ENCODE measurements at regions not wholly inside any gene's neighbourhood (a gene's known extent, or its start where the extent isn't known, plus 50 kb on each side); places are given as distances from the start of the nearest gene placed in this dataset.

DNA sequence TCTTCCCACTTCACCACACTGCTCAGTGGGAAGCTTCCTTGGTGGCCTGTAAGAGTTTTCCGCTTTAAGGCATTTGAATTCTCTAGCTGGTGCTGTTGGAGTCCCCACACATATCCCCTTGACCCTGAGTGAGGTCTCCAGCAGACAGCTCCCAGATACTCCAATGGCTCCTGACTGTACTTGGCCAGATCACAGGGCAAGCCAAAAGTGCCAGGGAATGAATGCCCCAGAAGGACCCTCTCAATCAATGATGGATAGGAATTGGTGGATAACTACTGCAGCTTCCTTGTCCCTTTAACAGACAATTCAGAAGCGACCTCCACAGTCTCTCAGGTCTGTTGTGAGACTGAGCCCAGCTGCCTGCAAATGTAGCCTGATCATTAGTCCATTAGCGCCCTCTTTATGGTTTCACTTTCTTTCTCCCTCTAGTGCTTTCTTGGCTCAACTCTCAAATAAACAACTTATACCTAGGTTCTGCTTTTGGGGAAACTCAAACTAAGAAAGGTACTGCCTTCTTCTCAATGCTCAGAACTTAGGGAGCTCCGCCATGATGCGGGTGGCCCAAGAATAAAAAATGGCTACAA is 283.0 kb downstream of the TCF7L2 start:
- TF ChIP-seq ZNF274 (IDR thresholded peaks at IDR 0.05; ENCODE audit: low read depth, low read length) (no peak), RAD21 (IDR thresholded peaks at IDR 0.05; ENCODE audit: low read depth) (peak; percentile 37)
- no peak overlapping the region for H3K4me2 ChIP-seq (ENCODE audit: low read length)

DNA sequence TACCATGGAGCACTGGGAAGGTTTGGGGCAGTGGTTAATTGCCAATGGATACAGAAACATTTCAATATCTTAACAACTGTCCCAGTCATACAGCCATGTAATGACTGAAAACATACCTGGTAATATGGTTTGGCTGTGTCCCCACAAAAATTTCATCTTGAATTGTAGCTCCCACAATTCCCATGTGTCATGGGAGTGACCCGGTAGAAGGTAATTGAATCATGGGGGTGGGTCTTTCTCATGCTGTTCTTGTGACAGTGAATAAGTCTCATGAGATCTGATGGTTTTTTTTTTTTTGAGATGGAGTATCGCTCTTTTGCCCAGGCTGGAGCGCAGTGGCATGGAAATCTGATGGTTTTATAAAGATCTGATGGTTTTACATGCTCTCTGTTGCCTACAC is 284.4 kb downstream of the TCF7L2 start:
- Histone ChIP-seq H3K4me3 (replicated peaks in 1 of 2; ENCODE audit: low read depth in 1 of 2, low read length in 2 of 2) (no peak overlapping the region), H3K27ac (ENCODE audit: low read depth, low read length) (no peak overlapping the region), H3K9me3 (ENCODE audit: control insufficient read depth in 1 of 2, insufficient read depth in 1 of 2, low read depth in 1 of 2, low read length in 2 of 2) (no peaks in the 10 kb centered on the region), H3K4me2 (ENCODE audit: low read length) (no peak overlapping the region), H3K9me2 (ENCODE audit: insufficient read depth) (no peaks in the 10 kb centered on the region), H3K9ac (ENCODE audit: low read length) (no peak overlapping the region), H3K79me2 (ENCODE audit: insufficient read depth, low read length) (no peaks in the 10 kb centered on the region), H3K27me3 (ENCODE audit: insufficient read depth, low read length) (peaks cover 6% of the 10 kb centered on the region; the same call in 1 of the 2 replicates), H2AFZ (ENCODE audit: low read depth, low read length, poor library complexity, severe bottlenecking) (no peak overlapping the region), H4K20me1 (ENCODE audit: insufficient read depth) (no peaks in the 10 kb centered on the region), H3K36me3 (ENCODE audit: control insufficient read depth in 1 of 2, insufficient read depth in 2 of 2, low read length in 2 of 2) (no peaks in the 10 kb centered on the region), H3K4me1 (ENCODE audit: control insufficient read depth in 1 of 2, insufficient read depth in 2 of 2, low read length in 2 of 2) (no peaks in the 10 kb centered on the region)
- DNase-seq (ENCODE audit: low read depth, low spot score) (no peak), ATAC-seq (no peak)
- ChIA-PET POLR2A (no interaction called here), CTCF (no interaction called here), RAD21 (ENCODE audit: low non-redundant PET in 1 of 2, low total read pairs in 2 of 2, uncharacterized antibody in 2 of 2, unreplicated experiment in 2 of 2) (no interaction called here)
- no TSS peak for BruUV-seq (replicated peaks)
- intact Hi-C loops (cut with micrococcal nuclease), result no loop called here
- TF ChIP-seq EZH2 (IDR thresholded peaks at IDR 0.05) (no peak), SP1 (IDR thresholded peaks at IDR 0.05; ENCODE audit: low read depth) (no peak), RAD21 (IDR thresholded peaks at IDR 0.05; ENCODE audit: low read depth) (no peak), ZFX (IDR thresholded peaks at IDR 0.05) (no peak), EGR1 (IDR thresholded peaks at IDR 0.05; ENCODE audit: low read depth) (no peak), FOSL1 (IDR thresholded peaks at IDR 0.05; ENCODE audit: low read depth) (no peak)
- TF ChIP-seq, protein P1, sequence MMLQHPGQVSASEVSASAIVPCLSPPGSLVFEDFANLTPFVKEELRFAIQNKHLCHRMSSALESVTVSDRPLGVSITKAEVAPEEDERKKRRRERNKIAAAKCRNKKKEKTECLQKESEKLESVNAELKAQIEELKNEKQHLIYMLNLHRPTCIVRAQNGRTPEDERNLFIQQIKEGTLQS (IDR thresholded peaks at IDR 0.05), result no peak
- TF ChIP-seq, protein P2, sequence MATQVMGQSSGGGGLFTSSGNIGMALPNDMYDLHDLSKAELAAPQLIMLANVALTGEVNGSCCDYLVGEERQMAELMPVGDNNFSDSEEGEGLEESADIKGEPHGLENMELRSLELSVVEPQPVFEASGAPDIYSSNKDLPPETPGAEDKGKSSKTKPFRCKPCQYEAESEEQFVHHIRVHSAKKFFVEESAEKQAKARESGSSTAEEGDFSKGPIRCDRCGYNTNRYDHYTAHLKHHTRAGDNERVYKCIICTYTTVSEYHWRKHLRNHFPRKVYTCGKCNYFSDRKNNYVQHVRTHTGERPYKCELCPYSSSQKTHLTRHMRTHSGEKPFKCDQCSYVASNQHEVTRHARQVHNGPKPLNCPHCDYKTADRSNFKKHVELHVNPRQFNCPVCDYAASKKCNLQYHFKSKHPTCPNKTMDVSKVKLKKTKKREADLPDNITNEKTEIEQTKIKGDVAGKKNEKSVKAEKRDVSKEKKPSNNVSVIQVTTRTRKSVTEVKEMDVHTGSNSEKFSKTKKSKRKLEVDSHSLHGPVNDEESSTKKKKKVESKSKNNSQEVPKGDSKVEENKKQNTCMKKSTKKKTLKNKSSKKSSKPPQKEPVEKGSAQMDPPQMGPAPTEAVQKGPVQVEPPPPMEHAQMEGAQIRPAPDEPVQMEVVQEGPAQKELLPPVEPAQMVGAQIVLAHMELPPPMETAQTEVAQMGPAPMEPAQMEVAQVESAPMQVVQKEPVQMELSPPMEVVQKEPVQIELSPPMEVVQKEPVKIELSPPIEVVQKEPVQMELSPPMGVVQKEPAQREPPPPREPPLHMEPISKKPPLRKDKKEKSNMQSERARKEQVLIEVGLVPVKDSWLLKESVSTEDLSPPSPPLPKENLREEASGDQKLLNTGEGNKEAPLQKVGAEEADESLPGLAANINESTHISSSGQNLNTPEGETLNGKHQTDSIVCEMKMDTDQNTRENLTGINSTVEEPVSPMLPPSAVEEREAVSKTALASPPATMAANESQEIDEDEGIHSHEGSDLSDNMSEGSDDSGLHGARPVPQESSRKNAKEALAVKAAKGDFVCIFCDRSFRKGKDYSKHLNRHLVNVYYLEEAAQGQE (IDR thresholded peaks at IDR 0.05; ENCODE audit: low read depth), result no peak

More for the DNA sequence above, 283.0 kb downstream of the TCF7L2 start:
- Histone ChIP-seq H3K27me3 (ENCODE audit: insufficient read depth, low read length) (no peaks in the 10 kb centered on the region), H2AFZ (ENCODE audit: low read depth, low read length, poor library complexity, severe bottlenecking) (no peak overlapping the region), H3K9ac (ENCODE audit: low read length) (no peak overlapping the region), H3K4me1 (ENCODE audit: control insufficient read depth in 1 of 2, insufficient read depth in 2 of 2, low read length in 2 of 2) (no peaks in the 10 kb centered on the region), H3K36me3 (ENCODE audit: control insufficient read depth in 1 of 2, insufficient read depth in 2 of 2, low read length in 2 of 2) (no peaks in the 10 kb centered on the region), H3K27ac (ENCODE audit: low read depth, low read length) (no peak overlapping the region), H3K9me2 (ENCODE audit: insufficient read depth) (no peaks in the 10 kb centered on the region), H3K4me3 (replicated peaks in 1 of 2; ENCODE audit: low read depth in 1 of 2, low read length in 2 of 2) (no peak overlapping the region), H4K20me1 (ENCODE audit: insufficient read depth) (no peaks in the 10 kb centered on the region), H3K9me3 (ENCODE audit: control insufficient read depth in 1 of 2, insufficient read depth in 1 of 2, low read depth in 1 of 2, low read length in 2 of 2) (no peaks in the 10 kb centered on the region), H3K79me2 (ENCODE audit: insufficient read depth, low read length) (no peaks in the 10 kb centered on the region)
- CTCF ChIA-PET, result no interaction called here
- POLR2A ChIA-PET, result no interaction called here
- intact Hi-C loops (cut with micrococcal nuclease), result no loop called here
- ATAC-seq (no peak), DNase-seq (ENCODE audit: low read depth, low spot score) (no peak)
- no TSS peak for BruUV-seq (replicated peaks)
- RAD21 ChIA-PET (ENCODE audit: low non-redundant PET in 1 of 2, low total read pairs in 2 of 2, uncharacterized antibody in 2 of 2, unreplicated experiment in 2 of 2), result no interaction called here
